PFSK-1 (cell line): ENCODE measurements at regions not wholly inside any gene's neighbourhood (a gene's known extent, or its start where the extent isn't known, plus 50 kb on each side); places are given as distances from the start of the nearest gene placed in this dataset.

Experiments
- FOXP2 ChIP-seq: optimal IDR thresholded peaks from 2 replicates; pipeline ENCODE3; 2011; ENCODE audit warnings: borderline replicate concordance, control low read depth, inconsistent platforms; ENCODE audit not compliant: insufficient read depth; ENCODE audit errors: extremely low read length, extremely low read depth
- POLR2AphosphoS5 ChIP-seq: IDR thresholded peaks from 2 replicates; pipeline ENCODE4 v1.6.1; 2012; ENCODE audit warnings: low read depth, mild to moderate bottlenecking, control low read depth, low read length, moderate library complexity
- REST ChIP-seq, 2 experiments: IDR thresholded peaks; 2 replicates each; pipeline versions ENCODE4 v1.6.1 to v1.8.0; 2011 to 2012; ENCODE audit warnings: low read depth in 2 of 2, low read length in 2 of 2, control low read depth in 1 of 2, inconsistent platforms in 1 of 2, mild to moderate bottlenecking in 1 of 2, moderate library complexity in 1 of 2; ENCODE audit not compliant: insufficient read depth in 1 of 2
- SIN3A ChIP-seq: IDR thresholded peaks from 2 replicates; pipeline ENCODE4 v1.6.1; 2012; ENCODE audit warnings: mild to moderate bottlenecking, low read length, moderate library complexity, borderline replicate concordance; ENCODE audit not compliant: insufficient read depth
- TAF1 ChIP-seq: IDR thresholded peaks from 2 replicates; pipeline ENCODE4 v1.6.1; 2012; ENCODE audit warnings: low read length, control low read depth, borderline replicate concordance; ENCODE audit not compliant: insufficient read depth

GRCh38 chr3:102571006-102571405 is 136.2 kb downstream of the ZPLD1 start:
- TF ChIP-seq REST (IDR thresholded peaks at IDR 0.05; ENCODE audit: insufficient read depth in 1 of 2, low read depth in 2 of 2, low read length in 2 of 2) = no peak
- TF ChIP-seq POLR2AphosphoS5 = no peak
- no peak for TF ChIP-seq SIN3A
- TF ChIP-seq TAF1 = no peak
- TF ChIP-seq FOXP2 = no peak
